CD4-positive, alpha-beta memory T cell (primary cell): ENCODE measurements at regions not wholly inside any gene's neighbourhood (a gene's known extent, or its start where the extent isn't known, plus 50 kb on each side); places are given as distances from the start of the nearest gene placed in this dataset.

Source experiments
- CTCF ChIA-PET: fragments of 350-600 bp; sonication (Branson Sonifier 250); formaldehyde crosslinking; loops from one replicate; lab custom pipeline; 2021; ENCODE audit warnings: inconsistent platforms; ENCODE audit not compliant: partially characterized antibody; lab: Charles Lee
- POLR2A ChIA-PET: fragments of 350-600 bp; sonication (Branson Sonifier 250); formaldehyde crosslinking; loops from one replicate; lab custom pipeline; 2021; ENCODE audit not compliant: partially characterized antibody; lab: Charles Lee
- DNase-seq, 5 donors: peaks; one replicate each; pipeline versions ENCODE4 v3.0.0 to v3.0.0-alpha.2; 2020 to 2022; ENCODE audit warnings: mixed read lengths in 1 of 5
- H3K27ac ChIP-seq: one replicate; pipeline ENCODE4 v1.7.0; 2013; ENCODE audit warnings: low read depth, low read length
- H3K27me3 ChIP-seq: 2 replicates; pipeline ENCODE4 v1.7.0; 2013; ENCODE audit warnings: mild to moderate bottlenecking, low read length, moderate library complexity; ENCODE audit not compliant: insufficient read depth
- H3K36me3 ChIP-seq: 2 replicates; pipeline ENCODE4 v1.7.0; 2013; ENCODE audit warnings: mild to moderate bottlenecking, low read length, moderate library complexity; ENCODE audit not compliant: insufficient read depth
- H3K4me1 ChIP-seq: 2 replicates; pipeline ENCODE4 v1.7.0; 2013; ENCODE audit warnings: mild to moderate bottlenecking, low read length, moderate library complexity; ENCODE audit not compliant: insufficient read depth
- H3K4me3 ChIP-seq, 2 donors: one replicate each; pipeline ENCODE4 v1.7.0; 2013; ENCODE audit warnings: low read length in 2 of 2, mild to moderate bottlenecking in 1 of 2
- H3K9me3 ChIP-seq, 2 donors: one replicate each; pipeline ENCODE4 v1.7.0; 2013; ENCODE audit warnings: low read length in 2 of 2, control low read depth in 1 of 2; ENCODE audit not compliant: control insufficient read depth in 1 of 2
- H3K27ac Mint-ChIP-seq, 7 donors: one replicate each; pipeline ENCODE4 v1.8.0; 2020 to 2021; ENCODE audit warnings: mixed read lengths in 7 of 7, mild to moderate bottlenecking in 6 of 7, inconsistent platforms in 3 of 7, moderate library complexity in 3 of 7
- H3K27me3 Mint-ChIP-seq, 2 donors: one replicate each; pipeline ENCODE4 v1.8.0; 2020 to 2021; ENCODE audit warnings: mixed read lengths in 2 of 2
- H3K36me3 Mint-ChIP-seq, 2 donors: one replicate each; pipeline ENCODE4 v1.8.0; 2020 to 2021; ENCODE audit warnings: mixed read lengths in 2 of 2, inconsistent platforms in 1 of 2, mild to moderate bottlenecking in 1 of 2
- H3K4me1 Mint-ChIP-seq, 4 donors: one replicate each; pipeline ENCODE4 v1.8.0; 2020 to 2021; ENCODE audit warnings: mixed read lengths in 4 of 4, mild to moderate bottlenecking in 1 of 4
- H3K4me3 Mint-ChIP-seq, 8 donors: one replicate each; pipeline ENCODE4 v1.8.0; 2020 to 2021; ENCODE audit warnings: mixed read lengths in 8 of 8, mild to moderate bottlenecking in 7 of 8, moderate library complexity in 6 of 8, inconsistent platforms in 3 of 8
- H3K9me3 Mint-ChIP-seq, 8 donors: one replicate each; pipeline ENCODE4 v1.8.0; 2020 to 2021; ENCODE audit warnings: mixed read lengths in 8 of 8, mild to moderate bottlenecking in 5 of 8, inconsistent platforms in 3 of 8, moderate library complexity in 1 of 8
- intact Hi-C: fragments of 100-400 bp; cut with micrococcal nuclease; formaldehyde crosslinking; loops from one replicate; pipeline ENCODE4 v1.15.1; 2023

- Mint-ChIP-seq H3K4me3 (peak overlapping the region; percentile 90 to 100 (median 96)), H3K27me3 (no peaks in the 10 kb centered on the region), H3K4me1 (peaks cover 40 to 92% (median 62%) of the 10 kb centered on the region in 4 donors), H3K27ac (peak overlapping the region; percentile 90 to 100 (median 98)), H3K36me3 (peaks cover 25 to 56% of the 10 kb centered on the region in 2 donors), H3K9me3 (peaks cover 0 to 3% (median 0%) of the 10 kb centered on the region in 8 donors)
- Histone ChIP-seq H3K4me3 (peak overlapping the region; percentile 73 to 94), H3K9me3 (no peaks in the 10 kb centered on the region), H3K4me1 (peaks cover 80% of the 10 kb centered on the region), H3K27me3 (no peaks in the 10 kb centered on the region), H3K27ac (peak overlapping the region; percentile 73), H3K36me3 (peaks cover 6% of the 10 kb centered on the region)
- intact Hi-C loops, result loop anchor here (1.0 to 5.0 kb wide), 4 partner anchors 7 to 56 kb away; no protein-coding TSS in a partner anchor
- ChIA-PET CTCF (interaction anchor here (0.7 to 2.4 kb wide), 10 partner anchors 8 to 126 kb away, joined by 3 to 22 read pairs (median 3); no protein-coding TSS in a partner anchor), POLR2A (interaction anchor here (1.0 to 71.9 kb wide), 10 partner anchors 10 to 671 kb away, joined by 3 to 6031 read pairs (median 12); partner anchors contain the start of gene TNRC6C)
- peak in 3 of 5 donors; percentile 37 to 66 (median 42) for DNase-seq
Measured at GRCh38 chr17:77458202-77459017, 317.6 kb downstream of the SEC14L1 start.

- Mint-ChIP-seq H3K9me3 (peaks cover 0 to 2% (median 0%) of the 10 kb centered on the region in 8 donors), H3K4me3 (peak overlapping the region; percentile 90 to 100 (median 96)), H3K27me3 (no peaks in the 10 kb centered on the region), H3K27ac (peak overlapping the region; percentile 90 to 100 (median 98)), H3K36me3 (peaks cover 21 to 49% of the 10 kb centered on the region in 2 donors), H3K4me1 (peaks cover 41 to 90% (median 60%) of the 10 kb centered on the region in 4 donors)
- H3K27me3 ChIP-seq, result no peaks in the 10 kb centered on the region
- ChIA-PET POLR2A (interaction anchor here (0.7 to 71.9 kb wide), 11 partner anchors 9 to 499 kb away, joined by 3 to 6031 read pairs (median 11); partner anchors contain the start of gene TNRC6C), CTCF (interaction anchor here (0.7 to 2.4 kb wide), 13 partner anchors 14 to 127 kb away, joined by 3 to 22 read pairs (median 4); no protein-coding TSS in a partner anchor)
- H3K36me3 ChIP-seq, result peaks cover 3% of the 10 kb centered on the region
- peak in 3 of 5 donors; percentile 31 to 66 (median 32) for DNase-seq
- H3K4me1 ChIP-seq, result peaks cover 88% of the 10 kb centered on the region
- H3K4me3 ChIP-seq, result peak overlapping the region; percentile 73 to 94
- H3K27ac ChIP-seq, result peak overlapping the region; percentile 73
- intact Hi-C loops, result loop anchor here (1.0 to 5.0 kb wide), 4 partner anchors 8 to 57 kb away; no protein-coding TSS in a partner anchor
- no peaks in the 10 kb centered on the region for H3K9me3 ChIP-seq
Measured at GRCh38 chr17:77459018-77459755, 318.4 kb downstream of the SEC14L1 start.

DNA sequence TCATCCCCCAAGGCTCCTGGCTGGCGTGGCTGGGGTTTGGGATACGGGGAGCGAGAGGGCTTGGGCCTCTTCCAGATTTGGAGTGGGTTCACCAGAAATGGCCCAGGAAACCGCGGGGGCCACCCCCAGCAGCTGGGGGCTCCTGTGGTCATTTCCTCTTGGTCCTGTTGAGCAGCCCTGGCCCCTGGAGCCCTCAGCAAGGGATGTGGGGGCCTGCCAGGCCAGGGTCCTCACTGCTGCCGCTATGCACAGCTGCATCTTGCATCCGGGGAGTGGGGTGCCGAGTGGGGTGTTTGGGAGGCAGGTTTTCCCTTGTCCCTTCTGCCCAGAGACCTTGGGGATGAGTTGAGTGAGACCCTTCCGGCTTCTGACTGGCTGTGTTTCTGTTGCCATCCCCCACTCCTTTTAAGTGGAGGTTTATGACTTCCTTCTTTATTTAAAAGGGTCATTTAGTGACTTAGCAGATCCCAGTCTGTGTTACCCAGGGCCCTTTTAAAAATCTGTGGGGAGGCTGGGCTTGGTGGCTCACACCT is 319.8 kb downstream of the SEC14L1 start:
- intact Hi-C loops, result no loop called here
- peaks cover 16 to 45% of the 10 kb centered on the region in 2 donors for H3K36me3 Mint-ChIP-seq
- H3K9me3 Mint-ChIP-seq, result peaks cover 0 to 2% (median 0%) of the 10 kb centered on the region in 8 donors
- peak in 1 of 5 donors; percentile 41 for DNase-seq
- ChIA-PET CTCF (interaction anchor here (1.0 to 2.4 kb wide), 5 partner anchors 12 to 60 kb away, joined by 4 to 14 read pairs (median 5); no protein-coding TSS in a partner anchor), POLR2A (interaction anchor here (0.6 to 71.9 kb wide), 11 partner anchors 14 to 677 kb away, joined by 3 to 6031 read pairs (median 5); partner anchors contain the start of genes TMC6 and TMC8)
- H3K27me3 ChIP-seq, result no peaks in the 10 kb centered on the region
- H3K4me3 Mint-ChIP-seq, result peak overlapping the region; percentile 90 to 100 (median 96)
- peaks cover 52 to 93% (median 70%) of the 10 kb centered on the region in 4 donors for H3K4me1 Mint-ChIP-seq
- no peaks in the 10 kb centered on the region for H3K36me3 ChIP-seq
- H3K27ac Mint-ChIP-seq, result peak overlapping the region; percentile 90 to 100 (median 98)
- peak overlapping the region; percentile 47 to 52 for H3K4me3 ChIP-seq
- no peaks in the 10 kb centered on the region for H3K27me3 Mint-ChIP-seq
- no peaks in the 10 kb centered on the region for H3K9me3 ChIP-seq
- peak overlapping the region; percentile 73 for H3K27ac ChIP-seq
- H3K4me1 ChIP-seq, result peaks cover 96% of the 10 kb centered on the region

- Mint-ChIP-seq H3K36me3 (peaks cover 16 to 48% of the 10 kb centered on the region in 2 donors), H3K9me3 (peaks cover 0 to 2% (median 0%) of the 10 kb centered on the region in 8 donors), H3K4me3 (peak overlapping the region; percentile 85 to 100 (median 92)), H3K27me3 (no peaks in the 10 kb centered on the region), H3K4me1 (peaks cover 57 to 94% (median 74%) of the 10 kb centered on the region in 4 donors), H3K27ac (peak overlapping the region; percentile 90 to 100 (median 95))
- CTCF ChIA-PET, result interaction anchor here (1.9 to 3.0 kb wide), 4 partner anchors 20 to 61 kb away, joined by 7 to 14 read pairs (median 11); no protein-coding TSS in a partner anchor
- peak overlapping the region; percentile 73 for H3K27ac ChIP-seq
- H3K4me1 ChIP-seq, result peaks cover 99% of the 10 kb centered on the region
- intact Hi-C loops, result no loop called here
- peak overlapping the region; percentile 9 to 28 for H3K4me3 ChIP-seq
- peaks cover under 1% of the 10 kb centered on the region for H3K36me3 ChIP-seq
- no peaks in the 10 kb centered on the region for H3K27me3 ChIP-seq
- H3K9me3 ChIP-seq, result no peaks in the 10 kb centered on the region
- DNase-seq, result peak in 1 of 5 donors; percentile 38
- POLR2A ChIA-PET, result interaction anchor here (1.1 to 71.9 kb wide), 7 partner anchors 13 to 669 kb away, joined by 3 to 6031 read pairs (median 74); partner anchors contain the start of genes TMC8 and TNRC6C
Measured at GRCh38 chr17:77461277-77462057, 320.7 kb downstream of the SEC14L1 start.

GRCh38 chr17:77462090-77462489 is 321.3 kb downstream of the SEC14L1 start:
- peaks cover 19 to 50% of the 10 kb centered on the region in 2 donors for H3K36me3 Mint-ChIP-seq
- POLR2A ChIA-PET, result interaction anchor here (0.8 to 71.9 kb wide), 6 partner anchors 13 to 668 kb away, joined by 3 to 6031 read pairs (median 148); partner anchors contain the start of genes TMC8 and TNRC6C
- H3K9me3 Mint-ChIP-seq, result peaks cover 0 to 2% (median 0%) of the 10 kb centered on the region in 8 donors
- peaks cover 7% of the 10 kb centered on the region for H3K36me3 ChIP-seq
- no peaks in the 10 kb centered on the region for H3K27me3 Mint-ChIP-seq
- H3K4me3 Mint-ChIP-seq, result peak overlapping the region; percentile 85 to 100 (median 92)
- H3K9me3 ChIP-seq, result no peaks in the 10 kb centered on the region
- DNase-seq, result peak in 3 of 5 donors; percentile 51 to 58 (median 56)
- peak overlapping the region; percentile 73 for H3K27ac ChIP-seq
- intact Hi-C loops, result no loop called here
- H3K27ac Mint-ChIP-seq, result peak overlapping the region; percentile 90 to 100 (median 95)
- peaks cover 99% of the 10 kb centered on the region for H3K4me1 ChIP-seq
- peaks cover 61 to 95% (median 78%) of the 10 kb centered on the region in 4 donors for H3K4me1 Mint-ChIP-seq
- CTCF ChIA-PET, result interaction anchor here (1.3 to 3.0 kb wide), 6 partner anchors 17 to 73 kb away, joined by 3 to 13 read pairs (median 6); no protein-coding TSS in a partner anchor
- peak overlapping the region; percentile 9 to 28 for H3K4me3 ChIP-seq
- no peaks in the 10 kb centered on the region for H3K27me3 ChIP-seq
